HFF-Myc (cell line): ENCODE measurements at regions not wholly inside any gene's neighbourhood (a gene's known extent, or its start where the extent isn't known, plus 50 kb on each side); places are given as distances from the start of the nearest gene placed in this dataset.

Source experiments
- DNase-seq: peaks from one replicate; pipeline ENCODE4 v3.0.0-alpha.2; 2011; ENCODE audit warnings: low read depth; ENCODE audit errors: extremely low read depth
- H3K4me3 ChIP-seq: replicated peaks from 2 replicates; pipeline ENCODE4 v1.5.1; 2011; ENCODE audit warnings: low read depth, mild to moderate bottlenecking, control low read depth, low read length
- CTCF ChIP-seq: IDR thresholded peaks from 2 replicates; pipeline ENCODE4 v1.5.1; 2012; ENCODE audit warnings: mild to moderate bottlenecking, low read depth, low read length, control low read depth; ENCODE audit errors: missing control alignments

- DNase-seq = no peak
- H3K4me3 ChIP-seq = no peak overlapping the region
- no peak for TF ChIP-seq CTCF
These were observed 191.8 kb downstream of the FAM43A start for GRCh38 chr3:194877291-194878119.

GRCh38 chr3:194879126-194879877, 193.6 kb downstream of the FAM43A start:
- no peak overlapping the region for H3K4me3 ChIP-seq
- no peak for TF ChIP-seq CTCF
- DNase-seq = no peak

- no peak for TF ChIP-seq CTCF
- no peak for DNase-seq
- no peak overlapping the region for H3K4me3 ChIP-seq
These were observed 194.6 kb downstream of the FAM43A start for GRCh38 chr3:194879991-194880939.

- no peak for DNase-seq
- H3K4me3 ChIP-seq = no peak overlapping the region
- TF ChIP-seq CTCF = no peak
These were observed 195.6 kb downstream of the FAM43A start for GRCh38 chr3:194880940-194881925.

- TF ChIP-seq CTCF = no peak
- H3K4me3 ChIP-seq = no peak overlapping the region
- DNase-seq = no peak
These were observed 199.1 kb downstream of the FAM43A start for GRCh38 chr3:194884649-194885315.
